GM18507 (cell line): ENCODE measurements at regions not wholly inside any gene's neighbourhood (a gene's known extent, or its start where the extent isn't known, plus 50 kb on each side); places are given as distances from the start of the nearest gene placed in this dataset.

ENCODE experiments used
- DNase-seq: peaks from one replicate; pipeline ENCODE4 v3.0.0; 2011; ENCODE audit warnings: low read depth; ENCODE audit not compliant: insufficient read length; ENCODE audit errors: extremely low spot score
- FAIRE-seq: peaks from 2 replicates; lab custom pipeline; 2011; peaks lifted over from hg19 to GRCh38; lab: Jason Lieb, UNC

DNA sequence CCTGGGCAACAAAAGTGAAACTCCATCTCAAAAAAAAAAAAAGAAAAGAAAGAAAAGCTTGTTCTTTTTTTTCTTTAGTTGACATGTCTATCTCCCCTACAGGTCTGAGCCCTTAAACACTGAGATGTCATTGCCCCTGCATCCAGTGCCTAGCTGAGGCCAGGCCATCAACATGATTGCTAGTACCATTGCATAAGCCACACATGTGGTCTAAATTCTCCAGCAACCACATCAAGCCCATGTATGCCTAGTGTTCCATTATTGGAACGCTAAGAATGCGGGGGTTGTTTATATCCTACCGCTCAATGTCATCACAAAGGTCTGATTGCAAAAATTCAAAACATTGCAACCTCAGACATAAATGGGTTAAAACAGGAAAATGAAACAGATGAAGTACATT is 62.7 kb downstream of the NPTX2 start:
- DNase-seq (no peak), FAIRE-seq (no peak)

DNA sequence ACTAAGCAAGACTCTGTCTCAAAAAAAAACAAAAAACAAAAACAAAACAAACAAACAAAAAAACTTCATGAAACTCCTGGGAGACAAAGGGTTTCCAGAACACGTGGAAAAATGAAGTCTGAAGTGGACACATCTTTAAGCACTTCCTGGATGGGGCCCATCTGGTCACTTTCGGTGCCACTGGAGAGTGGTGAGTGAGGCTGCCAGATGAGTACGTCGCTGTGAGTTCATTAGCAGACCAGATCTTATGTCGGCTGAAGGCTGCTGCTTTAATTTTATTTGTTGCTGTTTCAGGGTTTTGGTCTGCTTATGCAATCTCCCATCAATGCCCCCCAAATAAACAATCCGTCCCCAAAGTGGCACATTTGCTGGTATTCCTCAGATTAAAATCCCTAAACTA is 64.4 kb downstream of the NPTX2 start:
- DNase-seq (no peak), FAIRE-seq (no peak)

DNA sequence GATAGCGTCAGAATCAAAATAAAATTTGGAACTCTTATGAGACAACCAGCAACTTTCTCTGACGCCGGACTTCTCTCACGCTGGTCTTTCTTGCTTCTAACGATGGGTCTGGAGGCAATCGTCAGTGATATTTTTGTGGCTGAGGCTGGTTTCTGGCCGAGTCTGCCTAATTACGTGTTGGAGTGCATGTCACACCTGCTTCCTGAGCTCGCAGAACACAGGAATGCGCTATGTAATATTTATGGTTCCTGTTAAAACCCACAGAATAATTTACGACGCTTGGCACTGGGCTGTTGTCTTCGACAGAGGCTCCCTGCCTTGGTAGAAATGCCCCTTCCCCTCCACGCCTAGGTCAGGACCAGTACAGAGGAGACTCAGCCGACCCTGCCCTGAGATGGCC is 64.9 kb downstream of the NPTX2 start:
- FAIRE-seq = no peak
- DNase-seq = no peak

DNA sequence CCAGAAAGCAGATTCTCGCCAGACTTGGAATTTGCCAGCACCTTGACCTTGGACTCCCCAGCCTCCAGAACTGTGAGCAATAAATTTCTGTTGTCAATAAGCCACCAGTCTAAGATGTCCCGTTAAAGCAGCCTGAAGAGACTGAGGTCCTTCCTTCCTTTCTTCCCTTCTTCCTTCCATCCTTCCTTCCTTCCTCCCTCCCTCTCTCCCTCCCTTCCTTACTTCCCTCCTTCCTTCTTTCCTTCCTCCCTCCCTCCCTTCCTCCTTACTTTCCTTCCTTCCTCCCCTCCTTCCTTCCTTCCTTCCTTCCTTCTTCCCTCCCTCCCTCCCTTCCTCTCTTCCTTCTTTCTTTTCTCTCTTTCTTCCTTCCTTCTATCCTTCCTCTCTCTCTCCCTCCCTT is 66.4 kb downstream of the NPTX2 start:
- no peak for DNase-seq
- FAIRE-seq = no peak

DNA sequence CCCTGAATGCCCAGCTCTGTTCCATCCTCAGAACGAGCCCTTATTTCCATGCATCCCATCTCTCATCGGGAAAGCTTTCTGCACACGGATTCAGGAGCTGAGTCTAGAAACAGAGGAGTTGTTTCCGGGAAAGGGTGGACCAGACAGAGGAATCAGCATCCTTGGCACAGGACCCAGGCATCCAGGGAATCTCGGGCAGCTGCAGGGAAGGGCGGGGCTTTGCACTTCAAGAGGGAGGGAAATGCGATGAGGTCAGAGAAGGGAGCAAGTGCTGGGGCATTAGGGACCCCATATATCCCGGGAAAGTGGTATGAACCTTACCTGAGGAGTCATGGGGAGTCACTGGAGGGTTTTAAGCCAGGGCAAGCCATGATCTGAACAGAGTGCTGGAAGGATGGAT is 68.5 kb downstream of the NPTX2 start:
- no peak for FAIRE-seq
- no peak for DNase-seq

DNA sequence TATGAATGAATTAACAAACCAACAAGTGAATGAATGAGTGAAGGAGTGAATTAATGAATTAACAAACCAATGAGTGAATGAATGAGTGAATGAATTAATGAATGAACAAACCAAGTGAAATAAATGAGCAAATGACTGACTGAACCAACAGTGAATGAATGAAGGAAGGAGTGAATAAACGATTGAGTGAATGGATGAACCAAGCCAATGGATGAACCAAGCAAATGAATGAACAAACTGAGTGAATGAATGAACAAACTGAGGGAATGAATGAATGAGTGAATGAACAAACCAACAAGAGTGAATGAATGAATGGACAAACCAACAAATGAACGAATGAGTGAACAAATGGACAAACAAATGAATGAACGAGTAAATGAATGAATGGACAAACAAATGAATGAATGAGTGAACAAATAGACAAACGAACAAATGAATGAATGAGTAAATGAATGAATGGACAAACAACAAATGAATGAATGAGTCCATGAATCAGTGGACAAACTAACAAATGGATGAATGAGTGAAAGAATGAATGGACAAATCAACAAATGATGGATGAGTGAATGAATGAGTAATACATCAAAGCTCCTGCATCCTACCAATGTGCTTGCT is 69.5 kb downstream of the NPTX2 start:
- FAIRE-seq (no peak), DNase-seq (no peak)

DNA sequence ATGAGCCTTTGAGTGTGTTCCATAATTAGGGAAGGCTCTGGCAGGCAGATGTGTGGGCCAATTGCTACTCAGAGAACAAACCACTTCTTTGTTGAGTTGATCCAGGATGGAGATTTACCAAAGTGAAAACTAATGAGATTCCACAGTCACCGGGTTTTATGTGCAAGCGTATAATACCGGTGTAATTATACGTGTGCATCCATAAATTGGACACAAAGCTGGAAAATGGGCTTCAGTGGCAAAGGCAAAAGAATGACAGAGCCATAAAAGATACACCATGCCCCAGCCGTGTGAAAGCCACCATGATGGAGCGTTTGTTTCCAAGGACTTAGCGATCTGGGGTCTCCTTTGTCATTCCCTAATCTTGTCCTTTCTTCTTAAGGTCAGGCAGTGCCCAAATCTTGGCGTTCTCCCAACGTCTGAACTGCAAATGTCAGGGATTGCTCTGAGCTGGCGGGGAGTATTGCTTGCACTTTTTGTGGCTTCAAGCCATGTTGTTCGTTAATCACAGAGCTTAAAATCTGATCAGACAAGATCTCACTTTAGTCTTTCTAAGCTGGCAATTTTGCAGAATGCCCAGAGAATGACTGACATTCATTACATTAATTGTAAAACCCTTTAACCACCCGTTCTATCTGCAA is 70.1 kb downstream of the NPTX2 start:
- FAIRE-seq = no peak
- no peak for DNase-seq

DNA sequence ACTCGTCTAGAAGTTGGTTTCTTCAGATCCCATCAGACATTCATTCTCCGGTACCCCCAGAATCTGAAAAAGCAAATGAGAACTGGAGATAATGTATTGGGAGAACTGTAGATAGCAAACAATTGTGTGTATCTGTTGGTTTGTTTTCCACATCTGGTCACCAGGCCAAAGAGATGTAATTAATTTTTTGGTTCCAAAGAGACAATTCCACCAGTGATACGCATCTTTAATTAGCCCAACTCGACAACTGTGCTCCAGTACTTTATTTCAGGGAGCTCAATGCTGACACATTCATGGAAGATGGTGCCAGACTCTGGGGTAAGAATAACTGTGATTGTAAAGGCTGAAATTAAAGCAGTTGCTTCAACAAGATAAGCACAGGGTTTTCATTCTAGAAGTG is 74.5 kb downstream of the NPTX2 start:
- no peak for DNase-seq
- FAIRE-seq = no peak

DNA sequence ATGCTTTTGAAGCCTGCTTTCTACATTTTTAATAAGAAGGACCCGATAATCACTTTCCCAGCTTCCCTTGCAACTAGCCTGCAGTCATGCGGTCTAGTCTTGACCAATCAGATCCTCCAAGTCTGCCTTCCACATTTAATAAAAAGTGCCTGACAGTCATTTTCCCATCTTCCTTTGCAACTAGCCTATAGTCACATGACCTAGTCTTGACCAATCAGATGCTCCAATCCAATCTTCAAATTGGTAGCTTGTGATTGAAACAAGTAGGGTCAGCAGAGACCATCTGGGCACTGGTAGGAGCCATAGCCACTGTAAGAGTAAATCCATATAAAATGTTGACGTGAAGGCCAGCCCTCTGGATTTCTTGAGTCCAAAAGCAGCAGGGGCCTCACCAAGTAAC is 80.0 kb downstream of the NPTX2 start:
- no peak for FAIRE-seq
- no peak for DNase-seq

DNA sequence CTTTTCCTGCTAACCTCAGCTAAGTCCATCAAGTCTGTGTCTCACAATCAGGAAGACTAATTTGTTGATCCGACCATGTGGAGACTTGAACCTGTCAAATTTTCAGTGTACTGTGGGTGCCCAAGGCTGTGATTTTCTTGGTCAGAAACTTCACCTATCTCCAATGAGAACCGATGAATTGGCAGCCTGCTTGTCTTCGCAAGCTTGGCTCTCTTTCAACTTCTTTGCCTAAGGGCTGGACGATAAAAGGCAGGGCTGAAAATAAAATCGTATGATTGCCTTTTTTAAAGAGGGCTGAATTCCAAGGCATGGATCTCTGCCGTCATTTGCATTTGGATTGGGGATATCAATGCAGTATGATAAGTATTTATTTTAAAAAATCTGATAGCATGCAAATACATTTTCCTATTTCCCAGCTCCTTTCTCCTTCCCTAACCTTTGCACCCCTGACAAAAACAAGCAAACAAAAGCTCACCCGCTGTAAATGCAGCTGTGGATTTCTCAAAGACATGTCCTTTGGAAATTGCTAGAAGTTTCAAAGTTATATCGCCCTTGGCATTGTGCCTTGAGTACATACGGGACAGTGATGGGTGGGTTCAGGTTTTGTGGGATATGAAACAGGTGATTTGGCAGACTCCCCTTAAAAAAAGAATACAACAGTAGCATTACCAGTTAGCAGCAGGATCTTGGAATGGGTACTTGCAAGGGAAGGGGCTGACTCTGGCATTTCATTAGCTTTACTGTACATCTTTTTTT is 80.6 kb downstream of the NPTX2 start:
- no peak for FAIRE-seq
- no peak for DNase-seq

DNA sequence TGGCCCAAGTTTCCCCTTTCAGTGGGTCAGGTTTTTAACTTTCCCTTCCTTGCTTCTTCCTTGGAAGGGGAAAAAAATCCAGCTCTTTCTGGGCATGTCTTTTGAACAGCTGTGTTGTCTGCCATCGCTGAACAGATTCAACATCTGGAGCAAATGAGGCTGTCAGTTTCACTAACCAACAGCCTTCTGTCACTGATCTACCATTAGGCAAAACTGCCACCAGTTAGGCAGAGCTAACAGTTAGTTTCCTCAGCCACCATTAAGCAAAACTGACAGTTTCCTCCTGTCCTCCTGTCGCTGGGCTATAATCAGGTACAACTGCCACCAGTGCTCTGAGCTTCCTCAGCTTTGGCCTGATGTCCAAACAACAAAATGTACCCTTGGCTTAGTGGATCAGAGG is 81.9 kb downstream of the NPTX2 start:
- DNase-seq (no peak), FAIRE-seq (no peak)

DNA sequence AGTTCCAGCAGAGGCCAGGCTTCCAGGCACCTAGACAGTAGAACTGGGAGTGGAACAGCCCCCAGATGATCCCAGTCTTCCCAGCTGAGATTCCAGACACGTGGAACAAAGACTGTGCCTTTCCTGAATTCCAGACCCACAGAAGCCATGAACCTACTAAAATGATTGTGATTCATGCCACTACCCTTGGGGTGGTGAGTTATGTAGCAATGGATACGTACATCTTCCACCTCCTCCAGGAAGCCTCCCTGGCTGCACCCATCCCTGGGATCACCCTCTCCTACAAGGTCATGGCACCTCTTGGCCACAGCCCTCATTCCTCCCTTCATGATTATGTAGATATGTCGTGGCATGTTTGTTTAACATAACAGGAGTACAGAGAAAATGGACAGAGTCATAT is 83.4 kb downstream of the NPTX2 start:
- no peak for FAIRE-seq

DNA sequence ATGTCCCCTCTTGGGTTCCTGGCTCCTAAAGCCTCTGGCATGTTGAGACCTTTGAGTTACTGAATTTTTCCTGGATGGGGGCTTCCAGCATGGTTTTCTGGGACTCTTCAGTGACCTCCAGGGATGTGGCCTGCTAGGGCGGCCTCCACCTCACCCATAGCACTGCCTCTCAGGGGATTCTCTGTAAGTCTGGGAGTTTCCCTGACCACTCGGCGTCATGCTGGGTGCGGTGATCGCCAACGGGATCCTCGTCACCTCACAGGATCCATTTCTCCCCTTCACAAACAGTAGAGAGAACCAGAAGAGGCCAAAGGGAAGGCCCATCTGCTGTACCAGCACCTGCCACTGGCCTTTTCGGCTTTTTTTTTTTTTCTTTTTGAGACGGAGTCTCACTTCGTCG is 84.3 kb downstream of the NPTX2 start:
- DNase-seq (no peak), FAIRE-seq (no peak)

More for the DNA sequence above, 83.4 kb downstream of the NPTX2 start:
- DNase-seq = no peak

DNA sequence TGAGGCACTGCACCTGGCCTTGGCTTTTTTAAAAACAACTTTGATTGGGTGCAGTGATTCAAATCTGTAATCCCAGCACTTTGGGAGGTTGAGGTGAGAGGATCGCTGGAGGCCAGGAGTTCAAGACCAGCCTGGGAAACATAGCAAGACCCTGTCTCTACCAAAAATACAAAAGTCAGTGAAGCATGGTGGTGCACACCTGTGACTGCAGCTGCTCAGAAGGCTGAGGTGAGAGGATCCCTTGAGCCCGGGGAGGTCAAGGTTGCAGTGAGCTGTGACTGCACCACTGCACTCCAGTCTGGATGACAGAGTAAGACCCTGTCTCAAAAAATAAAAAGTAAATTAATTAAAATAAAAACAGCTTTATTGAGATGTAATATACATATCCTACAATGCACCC is 84.9 kb downstream of the NPTX2 start:
- no peak for FAIRE-seq
- DNase-seq = no peak

DNA sequence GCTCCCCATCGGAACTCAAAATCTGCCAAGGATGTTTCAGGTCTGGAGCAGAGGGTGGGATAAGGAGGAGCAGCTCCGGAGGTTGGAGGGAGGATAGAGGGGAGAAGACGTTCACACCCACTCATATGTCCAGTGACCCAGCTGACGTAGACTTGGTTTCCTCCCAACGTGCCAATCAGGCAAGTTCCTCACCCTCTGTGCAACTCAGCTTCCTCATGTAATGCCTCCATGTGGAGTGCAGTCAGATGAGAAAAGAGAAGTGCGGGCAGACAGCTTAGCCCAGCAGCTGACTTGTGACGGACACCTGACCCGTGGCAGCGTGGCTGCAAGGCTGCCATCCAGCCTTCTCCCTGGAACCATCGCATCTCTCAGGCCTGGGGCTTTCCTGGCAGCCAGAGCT is 86.8 kb downstream of the NPTX2 start:
- FAIRE-seq (no peak), DNase-seq (no peak)

DNA sequence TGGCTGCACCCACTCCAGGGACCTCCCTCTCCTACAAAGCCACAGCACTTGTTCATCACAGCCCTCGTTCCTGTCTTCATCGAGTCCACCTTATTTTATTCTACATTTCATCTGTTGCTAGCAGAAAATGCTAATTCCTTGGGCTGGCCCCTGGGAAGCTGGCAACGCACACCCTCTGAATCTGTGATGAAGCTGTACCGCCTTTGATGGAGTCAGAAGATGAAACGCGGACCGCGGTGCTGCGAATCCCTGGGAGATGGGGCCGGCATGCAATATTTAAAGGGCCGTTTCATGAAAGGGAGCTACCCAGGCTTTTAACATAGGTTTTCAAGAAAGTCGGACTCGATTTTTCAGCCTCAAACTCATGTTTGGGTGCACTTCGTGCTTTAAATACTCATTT is 88.5 kb downstream of the NPTX2 start:
- DNase-seq = no peak
- FAIRE-seq = no peak

DNA sequence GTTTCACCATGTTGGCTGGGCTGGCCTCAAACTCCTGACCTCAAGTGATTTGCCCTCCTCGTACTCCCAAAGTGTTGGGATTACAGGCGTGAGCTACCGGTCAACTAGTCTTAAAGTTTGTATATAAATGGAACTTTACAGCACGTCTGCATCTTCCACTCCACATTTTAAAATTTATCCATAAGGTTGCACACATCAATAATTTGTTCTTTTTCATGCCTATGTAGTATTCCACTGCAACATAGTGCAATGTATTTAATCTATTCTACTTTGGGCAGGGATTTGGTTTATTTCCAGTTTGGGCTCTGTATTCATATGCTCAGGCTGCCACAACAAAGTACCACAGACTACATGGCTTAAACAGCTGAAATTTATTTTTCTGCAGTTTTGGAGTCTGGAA is 90.0 kb downstream of the NPTX2 start:
- FAIRE-seq (no peak), DNase-seq (no peak)

DNA sequence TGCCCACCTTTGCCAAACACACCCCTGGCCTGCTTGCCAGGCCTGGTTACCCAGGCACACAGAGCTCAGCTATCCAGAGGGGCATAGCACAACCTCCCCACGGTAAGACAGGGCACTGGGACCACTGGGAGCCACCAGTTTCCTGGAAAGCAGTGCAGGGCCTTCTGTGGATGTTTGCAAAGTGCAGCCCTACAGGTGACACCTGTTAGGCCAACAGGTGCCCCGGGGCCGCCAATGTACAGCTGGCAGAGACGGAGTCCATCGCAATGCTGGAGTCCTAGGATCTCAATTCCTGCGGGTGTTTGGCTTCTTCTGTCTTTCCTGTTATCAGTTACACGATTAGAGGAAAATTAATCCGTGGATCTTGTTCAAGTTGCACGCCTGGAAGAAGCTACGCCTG is 94.9 kb downstream of the NPTX2 start:
- FAIRE-seq (no peak), DNase-seq (no peak)

DNA sequence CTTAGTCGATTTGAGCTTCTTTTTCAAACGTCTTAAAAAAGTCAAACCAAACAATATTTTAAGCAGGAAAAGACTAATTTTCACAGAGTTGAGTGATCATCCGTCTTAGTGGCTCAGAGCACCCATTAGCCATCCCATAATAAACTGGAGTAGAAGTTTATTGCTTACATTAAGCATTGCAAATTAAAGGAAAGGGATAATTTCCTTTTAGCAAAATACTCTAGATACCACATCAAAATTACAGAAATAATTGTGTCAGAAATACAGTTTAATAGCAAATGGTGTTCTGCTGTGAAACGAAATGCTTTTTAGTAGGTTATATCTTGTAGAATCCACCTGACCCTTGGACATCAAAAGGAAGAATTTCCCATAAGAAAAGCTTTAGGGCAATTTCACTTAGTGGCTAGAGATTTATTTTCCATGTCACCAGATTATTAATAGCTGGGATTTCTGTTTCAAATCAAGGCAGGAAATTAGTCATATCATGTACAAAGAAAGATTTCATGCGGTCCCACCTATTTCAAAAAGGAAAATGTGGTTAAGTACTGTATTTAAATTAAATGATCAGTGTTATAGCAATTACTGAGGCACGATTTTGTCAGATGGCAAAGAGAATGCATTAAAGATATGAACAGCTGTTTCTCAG is 96.2 kb downstream of the NPTX2 start:
- FAIRE-seq = no peak
- DNase-seq = no peak

DNA sequence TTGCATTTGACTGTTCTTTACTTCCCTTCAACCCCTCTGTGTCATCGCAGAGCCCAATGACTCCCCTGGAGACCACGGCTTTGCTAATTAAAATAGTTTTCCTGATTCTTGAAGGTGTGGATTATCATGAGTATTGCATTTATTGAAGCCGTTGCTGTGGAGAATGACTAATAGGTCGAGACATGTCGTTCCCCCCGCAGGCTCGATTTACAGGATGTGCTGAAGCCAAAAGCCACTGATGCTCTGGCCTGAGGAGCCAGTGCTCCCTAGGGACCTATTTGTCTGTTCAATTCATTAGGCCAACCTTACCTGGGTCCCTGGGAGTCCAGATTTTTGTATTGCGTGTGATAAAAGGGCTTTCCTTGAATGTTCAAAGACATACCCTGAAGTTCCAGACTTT is 102.3 kb downstream of the NPTX2 start:
- FAIRE-seq (no peak), DNase-seq (no peak)

DNA sequence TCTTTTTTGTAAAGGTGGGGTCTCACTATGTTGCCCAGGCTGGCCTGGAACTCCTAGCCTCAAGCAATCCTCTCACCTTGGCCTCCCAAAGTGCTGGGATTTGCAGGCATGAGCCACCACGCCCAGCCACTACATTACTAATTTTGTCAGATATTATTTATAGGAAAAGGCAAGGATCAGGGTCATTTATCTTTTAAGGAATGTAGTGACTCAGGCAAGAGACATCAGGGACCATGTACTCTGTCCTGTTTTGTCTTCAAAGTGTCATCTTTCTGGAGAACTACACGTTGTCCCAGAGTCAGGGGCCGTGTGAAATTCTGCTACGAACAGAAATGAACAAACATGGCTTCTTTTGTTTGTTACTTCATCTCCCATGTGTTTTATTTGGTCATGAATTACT is 105.3 kb downstream of the NPTX2 start:
- DNase-seq (no peak), FAIRE-seq (no peak)
